Calu3 (cell line): ENCODE measurements at regions not wholly inside any gene's neighbourhood (a gene's known extent, or its start where the extent isn't known, plus 50 kb on each side); places are given as distances from the start of the nearest gene placed in this dataset.

Experiments
- BruUV-seq: library from RNA; stranded (reverse); fragments of 400-500 nt; replicated peaks from 2 replicates; lab custom pipeline; 2021; lab: Mats Ljungman, UMichigan
- CTCF ChIA-PET: fragments of 300-600 bp; sonication (Branson Sonifier 250); formaldehyde crosslinking; loops from one replicate; lab custom pipeline; 2022; ENCODE audit warnings: antibody characterized with exemption; lab: Charles Lee
- DNase-seq: peaks from one replicate; pipeline ENCODE4 v3.0.0; 2022
- H3K27ac Mint-ChIP-seq: one replicate; pipeline ENCODE4 v1.8.0; 2022; ENCODE audit warnings: mixed read lengths; ENCODE audit not compliant: unreplicated experiment
- H3K27me3 Mint-ChIP-seq: one replicate; pipeline ENCODE4 v1.8.0; 2022; ENCODE audit warnings: mixed read lengths; ENCODE audit not compliant: unreplicated experiment
- H3K36me3 Mint-ChIP-seq: one replicate; pipeline ENCODE4 v1.8.0; 2022; ENCODE audit warnings: mild to moderate bottlenecking, moderate library complexity, mixed read lengths; ENCODE audit not compliant: insufficient read depth, unreplicated experiment
- H3K4me1 Mint-ChIP-seq: one replicate; pipeline ENCODE4 v1.8.0; 2022; ENCODE audit warnings: mild to moderate bottlenecking, low read depth, mixed read lengths; ENCODE audit not compliant: unreplicated experiment
- H3K4me3 Mint-ChIP-seq: one replicate; pipeline ENCODE4 v1.8.0; 2022; ENCODE audit warnings: mild to moderate bottlenecking, low read depth, moderate library complexity, mixed read lengths; ENCODE audit not compliant: unreplicated experiment
- H3K9me3 Mint-ChIP-seq: one replicate; pipeline ENCODE4 v1.8.0; 2022; ENCODE audit warnings: low read depth, mixed read lengths; ENCODE audit not compliant: unreplicated experiment
- intact Hi-C: fragments of 100-400 bp; cut with micrococcal nuclease; formaldehyde crosslinking; loops from one replicate; pipeline ENCODE4 v1.10.0; 2022; ENCODE audit not compliant: unreplicated experiment
- TF ChIP-seq, protein P1 (sequence below): fragments of 200-600 bp; IDR thresholded peaks from one replicate; pipeline ENCODE4 v1.8.0; 2022; ENCODE audit warnings: antibody characterized with exemption; ENCODE audit not compliant: unreplicated experiment

DNA sequence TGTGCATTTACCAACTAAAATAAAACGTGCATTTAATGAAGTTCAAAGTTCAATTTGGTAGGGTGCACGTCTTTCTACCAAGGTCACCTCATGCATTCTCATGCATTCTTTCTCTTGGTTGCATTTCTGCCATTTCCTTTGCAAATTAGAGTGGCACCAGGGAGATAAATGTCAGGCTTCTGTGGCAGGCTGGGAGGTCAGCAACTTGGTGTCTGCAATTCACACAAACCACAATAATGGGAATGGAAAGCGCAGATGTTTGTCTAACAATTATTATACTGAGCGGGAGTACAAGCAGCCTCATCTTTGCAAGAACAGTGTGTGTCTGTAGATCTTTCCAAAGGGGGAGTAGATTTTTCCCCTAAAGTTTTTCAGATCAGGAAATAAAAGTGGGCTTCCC, 411.7 kb downstream of the DMRT2 start:
- TF ChIP-seq, protein P1, sequence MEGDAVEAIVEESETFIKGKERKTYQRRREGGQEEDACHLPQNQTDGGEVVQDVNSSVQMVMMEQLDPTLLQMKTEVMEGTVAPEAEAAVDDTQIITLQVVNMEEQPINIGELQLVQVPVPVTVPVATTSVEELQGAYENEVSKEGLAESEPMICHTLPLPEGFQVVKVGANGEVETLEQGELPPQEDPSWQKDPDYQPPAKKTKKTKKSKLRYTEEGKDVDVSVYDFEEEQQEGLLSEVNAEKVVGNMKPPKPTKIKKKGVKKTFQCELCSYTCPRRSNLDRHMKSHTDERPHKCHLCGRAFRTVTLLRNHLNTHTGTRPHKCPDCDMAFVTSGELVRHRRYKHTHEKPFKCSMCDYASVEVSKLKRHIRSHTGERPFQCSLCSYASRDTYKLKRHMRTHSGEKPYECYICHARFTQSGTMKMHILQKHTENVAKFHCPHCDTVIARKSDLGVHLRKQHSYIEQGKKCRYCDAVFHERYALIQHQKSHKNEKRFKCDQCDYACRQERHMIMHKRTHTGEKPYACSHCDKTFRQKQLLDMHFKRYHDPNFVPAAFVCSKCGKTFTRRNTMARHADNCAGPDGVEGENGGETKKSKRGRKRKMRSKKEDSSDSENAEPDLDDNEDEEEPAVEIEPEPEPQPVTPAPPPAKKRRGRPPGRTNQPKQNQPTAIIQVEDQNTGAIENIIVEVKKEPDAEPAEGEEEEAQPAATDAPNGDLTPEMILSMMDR = no peak
- CTCF ChIA-PET = no interaction called here
- no peak for DNase-seq
- H3K27ac Mint-ChIP-seq = no peak overlapping the region
- H3K27me3 Mint-ChIP-seq = no peaks in the 10 kb centered on the region
- peaks cover 6% of the 10 kb centered on the region for H3K9me3 Mint-ChIP-seq
- no peak overlapping the region for H3K4me3 Mint-ChIP-seq
- H3K36me3 Mint-ChIP-seq = no peaks in the 10 kb centered on the region
- no peaks in the 10 kb centered on the region for H3K4me1 Mint-ChIP-seq
- no TSS peak for BruUV-seq
- intact Hi-C loops = no loop called here

DNA sequence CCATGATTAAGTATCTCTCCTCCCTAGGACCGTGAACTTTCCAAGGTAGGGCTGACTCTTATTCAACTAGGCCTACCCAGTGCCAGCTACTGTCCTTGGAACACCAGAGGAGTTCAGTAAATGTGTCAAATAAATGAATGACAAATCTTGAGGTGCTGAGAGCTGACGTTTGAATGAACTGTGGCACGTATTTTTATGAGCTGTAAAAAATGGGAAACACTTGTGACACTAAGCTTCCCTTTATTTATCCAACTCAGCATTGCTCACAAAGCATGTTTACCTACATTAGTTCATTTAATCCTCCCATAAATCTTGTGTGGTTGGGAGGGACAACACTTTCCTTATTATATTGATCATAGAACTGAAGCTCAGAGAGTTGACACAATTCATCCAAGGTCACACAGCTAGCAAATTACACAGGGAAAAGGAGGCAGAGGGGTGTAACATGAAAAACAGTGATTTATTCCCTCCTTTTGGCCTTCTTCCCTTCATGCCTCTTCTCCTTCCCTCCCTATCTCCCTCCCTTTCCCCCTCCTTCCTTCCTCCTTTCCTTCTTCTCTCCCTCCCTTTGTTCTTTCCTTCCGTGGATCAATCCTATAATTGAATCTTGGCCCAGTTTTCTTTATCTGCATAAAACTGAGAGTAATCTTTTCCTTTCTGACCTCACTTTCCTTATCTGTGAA, 412.6 kb downstream of the DMRT2 start:
- Mint-ChIP-seq H3K27ac (no peak overlapping the region), H3K4me3 (no peak overlapping the region), H3K9me3 (peaks cover 6% of the 10 kb centered on the region), H3K27me3 (no peaks in the 10 kb centered on the region), H3K4me1 (no peaks in the 10 kb centered on the region), H3K36me3 (no peaks in the 10 kb centered on the region)
- TF ChIP-seq, protein P1 = no peak
- no peak for DNase-seq
- BruUV-seq = no TSS peak
- CTCF ChIA-PET = no interaction called here
- intact Hi-C loops = no loop called here

DNA sequence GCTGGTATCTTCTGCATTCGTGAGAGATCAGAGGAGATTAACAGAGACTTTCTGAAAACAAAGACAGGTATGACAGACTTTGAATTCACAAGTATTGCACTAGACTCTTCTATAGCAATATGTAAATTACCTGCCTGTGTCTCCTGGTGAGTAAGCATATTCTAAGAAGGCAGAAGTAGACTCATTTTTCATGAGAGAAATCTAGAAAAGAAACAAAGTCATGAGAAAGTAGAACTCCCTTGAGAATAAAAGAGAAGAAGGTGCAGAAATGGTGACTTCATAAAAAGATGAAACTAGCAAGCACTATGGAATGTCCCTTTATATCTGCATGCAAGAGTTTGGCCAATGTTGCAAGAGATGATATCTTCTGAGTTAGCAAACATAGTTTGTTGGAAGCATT, 419.8 kb downstream of the DMRT2 start:
- H3K27me3 Mint-ChIP-seq = no peaks in the 10 kb centered on the region
- no TSS peak for BruUV-seq
- intact Hi-C loops = no loop called here
- peaks cover 9% of the 10 kb centered on the region for H3K9me3 Mint-ChIP-seq
- no peak overlapping the region for H3K27ac Mint-ChIP-seq
- H3K4me3 Mint-ChIP-seq = no peak overlapping the region
- no peaks in the 10 kb centered on the region for H3K4me1 Mint-ChIP-seq
- CTCF ChIA-PET = no interaction called here
- TF ChIP-seq, protein P1 = no peak
- no peak for DNase-seq
- H3K36me3 Mint-ChIP-seq = no peaks in the 10 kb centered on the region

DNA sequence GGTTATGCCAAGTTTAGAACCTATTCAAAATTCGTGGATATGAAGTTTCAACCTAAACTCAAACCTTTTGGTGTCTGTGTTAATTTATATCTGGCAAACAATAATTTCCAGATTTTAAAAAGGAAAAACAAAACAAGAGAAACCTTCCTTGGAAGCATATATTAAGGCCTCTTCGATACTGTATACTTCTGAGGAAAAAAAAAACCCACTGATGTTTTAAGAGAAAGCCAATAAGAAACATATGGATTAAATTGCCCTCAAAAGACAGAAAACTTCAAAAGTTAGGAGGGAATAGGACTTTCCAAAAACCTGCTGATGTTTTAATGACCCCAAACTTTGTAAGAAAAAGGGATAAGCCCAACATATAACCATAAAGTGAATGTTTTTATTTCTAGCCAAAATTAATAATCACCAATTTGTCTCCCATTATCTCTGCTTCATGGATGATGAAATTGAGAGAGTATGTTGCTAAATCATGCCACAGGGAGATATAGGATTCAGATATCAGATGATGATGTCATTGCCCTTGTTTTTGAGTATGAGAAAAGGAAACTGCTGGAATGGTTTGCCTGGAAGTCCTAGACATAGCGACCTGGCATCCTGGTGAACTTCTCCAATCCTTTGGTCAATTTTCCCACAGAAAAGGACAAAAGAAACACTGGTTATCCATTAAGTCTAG, 423.9 kb downstream of the DMRT2 start:
- no TSS peak for BruUV-seq
- DNase-seq = no peak
- TF ChIP-seq, protein P1 = no peak
- CTCF ChIA-PET = no interaction called here
- no peak overlapping the region for H3K4me3 Mint-ChIP-seq
- H3K27me3 Mint-ChIP-seq = no peaks in the 10 kb centered on the region
- H3K27ac Mint-ChIP-seq = no peak overlapping the region
- peaks cover 19% of the 10 kb centered on the region for H3K9me3 Mint-ChIP-seq
- intact Hi-C loops = no loop called here
- no peaks in the 10 kb centered on the region for H3K36me3 Mint-ChIP-seq
- H3K4me1 Mint-ChIP-seq = no peaks in the 10 kb centered on the region
